Fibroblast of lung (primary cell): ENCODE measurements at regions not wholly inside any gene's neighbourhood (a gene's known extent, or its start where the extent isn't known, plus 50 kb on each side); places are given as distances from the start of the nearest gene placed in this dataset.
"Not testable (repeated sequence)": the region's sequence is repeated elsewhere in the genome, so short reads cannot be mapped to it uniquely, and the experiment has no call there.

Experiments used
- DNase-seq, 2 donors: peaks; one replicate each; pipeline versions ENCODE4 v3.0.0 to v3.0.0-alpha.2; 2010; ENCODE audit warnings: low read depth in 2 of 2
- H2AFZ ChIP-seq: 2 replicates; pipeline ENCODE4 v1.5.1; 2012; ENCODE audit warnings: low read length, control low read depth, inconsistent platforms
- H3K27ac ChIP-seq: 2 replicates; pipeline ENCODE4 v1.5.1; 2011; ENCODE audit warnings: low read length, control low read depth; ENCODE audit not compliant: insufficient read depth
- H3K27me3 ChIP-seq: 2 replicates; pipeline ENCODE4 v1.5.1; 2011; ENCODE audit warnings: mild to moderate bottlenecking, low read length; ENCODE audit not compliant: control insufficient read depth, insufficient read depth
- H3K36me3 ChIP-seq: 2 replicates; pipeline ENCODE4 v1.5.1; 2011; ENCODE audit warnings: low read length; ENCODE audit not compliant: control insufficient read depth, insufficient read depth
- H3K4me1 ChIP-seq: 2 replicates; pipeline ENCODE4 v1.5.1; 2011; ENCODE audit warnings: low read length; ENCODE audit not compliant: control insufficient read depth, insufficient read depth; ENCODE audit errors: extremely low read depth
- H3K4me2 ChIP-seq: 2 replicates; pipeline ENCODE4 v1.5.1; 2011; ENCODE audit warnings: low read length, control low read depth; ENCODE audit not compliant: insufficient read depth; ENCODE audit errors: extremely low read depth
- H3K4me3 ChIP-seq, 4 experiments: fragments of 200-600 bp in 1 of 4; sonication (generic) in 1 of 4; replicated peaks in 1 of 4; 2 replicates each; pipeline ENCODE4 v1.5.1; 2011 to 2016; ENCODE audit warnings: low read length in 4 of 4, low read depth in 3 of 4, mild to moderate bottlenecking in 3 of 4, control low read depth in 2 of 4, inconsistent platforms in 1 of 4, mixed read lengths in 1 of 4; ENCODE audit not compliant: insufficient read depth in 1 of 4; ENCODE audit errors: control extremely low read depth in 1 of 4
- H3K79me2 ChIP-seq: 2 replicates; pipeline ENCODE4 v1.5.1; 2012; ENCODE audit warnings: mild to moderate bottlenecking, low read length, inconsistent platforms; ENCODE audit not compliant: control insufficient read depth, insufficient read depth
- H3K9ac ChIP-seq: 2 replicates; pipeline ENCODE4 v1.5.1; 2011; ENCODE audit warnings: mild to moderate bottlenecking, low read length, control low read depth; ENCODE audit not compliant: insufficient read depth
- H3K9me3 ChIP-seq: 2 replicates; pipeline ENCODE4 v1.5.1; 2012; ENCODE audit warnings: low read depth, low read length; ENCODE audit not compliant: control insufficient read depth, insufficient read depth
- H4K20me1 ChIP-seq: 2 replicates; pipeline ENCODE4 v1.5.1; 2011; ENCODE audit warnings: low read length; ENCODE audit not compliant: control insufficient read depth, insufficient read depth; ENCODE audit errors: extremely low read depth

GRCh38 chr10:46768515-46769291 lies 142.5 kb upstream of the PTPN20 start:
- H4K20me1 ChIP-seq, H3K9me3 ChIP-seq, H3K27ac ChIP-seq: not testable (repeated sequence)

GRCh38 chr10:46773178-46773896 lies 137.9 kb upstream of the PTPN20 start:
- H3K4me3 ChIP-seq, H4K20me1 ChIP-seq, H3K79me2 ChIP-seq, H3K36me3 ChIP-seq, H2AFZ ChIP-seq, H3K4me2 ChIP-seq, H3K27me3 ChIP-seq, H3K9ac ChIP-seq, DNase-seq, H3K27ac ChIP-seq, H3K4me1 ChIP-seq, H3K9me3 ChIP-seq: not testable (repeated sequence)

More at GRCh38 chr10:46768515-46769291, 142.5 kb upstream of the PTPN20 start:
- not testable (repeated sequence) for H3K4me2 ChIP-seq, H3K36me3 ChIP-seq, H3K4me3 ChIP-seq, H3K79me2 ChIP-seq, H3K9ac ChIP-seq, H2AFZ ChIP-seq, DNase-seq, H3K4me1 ChIP-seq, H3K27me3 ChIP-seq

GRCh38 chr10:46773897-46774236 lies 137.4 kb upstream of the PTPN20 start:
- H3K4me2 ChIP-seq, H3K36me3 ChIP-seq, H3K4me3 ChIP-seq, DNase-seq, H3K27me3 ChIP-seq, H2AFZ ChIP-seq, H3K79me2 ChIP-seq, H3K9me3 ChIP-seq, H3K9ac ChIP-seq, H3K4me1 ChIP-seq, H4K20me1 ChIP-seq, H3K27ac ChIP-seq: not testable (repeated sequence)

- DNase-seq, H4K20me1 ChIP-seq, H3K36me3 ChIP-seq, H3K9ac ChIP-seq, H3K4me3 ChIP-seq, H3K4me2 ChIP-seq, H3K27me3 ChIP-seq, H3K9me3 ChIP-seq, H3K4me1 ChIP-seq, H3K27ac ChIP-seq, H3K79me2 ChIP-seq, H2AFZ ChIP-seq: not testable (repeated sequence)
These were observed 136.9 kb upstream of the PTPN20 start for GRCh38 chr10:46774366-46774765.

GRCh38 chr10:46774945-46775667 lies 136.1 kb upstream of the PTPN20 start:
- H2AFZ ChIP-seq, H3K4me1 ChIP-seq, H3K27me3 ChIP-seq, H3K4me2 ChIP-seq, H3K9me3 ChIP-seq, H3K79me2 ChIP-seq, H3K4me3 ChIP-seq, H3K27ac ChIP-seq, H3K36me3 ChIP-seq, H3K9ac ChIP-seq, H4K20me1 ChIP-seq, DNase-seq: not testable (repeated sequence)

- H3K9me3 ChIP-seq, H3K9ac ChIP-seq, H3K27me3 ChIP-seq, H3K36me3 ChIP-seq, H3K4me3 ChIP-seq, H3K27ac ChIP-seq, H4K20me1 ChIP-seq, H3K4me1 ChIP-seq, H2AFZ ChIP-seq, H3K4me2 ChIP-seq, DNase-seq, H3K79me2 ChIP-seq: not testable (repeated sequence)
These were observed 135.6 kb upstream of the PTPN20 start for GRCh38 chr10:46775668-46776059.
